Neural cell (in vitro differentiated cells): ENCODE measurements at regions not wholly inside any gene's neighbourhood (a gene's known extent, or its start where the extent isn't known, plus 50 kb on each side); places are given as distances from the start of the nearest gene placed in this dataset.

Experiments
- H2AFZ ChIP-seq: fragments of 200-600, 300-800 bp; sonication (generic), shearing (Covaris generic); 2 replicates; pipeline ENCODE4 v1.6.0; 2014; ENCODE audit warnings: low read depth, mild to moderate bottlenecking, antibody characterized with exemption, low read length, moderate library complexity
- H3F3A ChIP-seq: fragments of 200-600 bp; shearing (Covaris generic); 2 replicates; pipeline ENCODE4 v1.6.1; 2016; ENCODE audit warnings: mild to moderate bottlenecking, moderate library complexity, mixed read lengths, antibody characterized with exemption, low read length; ENCODE audit not compliant: insufficient read depth, poor library complexity, severe bottlenecking
- H3K27ac ChIP-seq: fragments of 200-600, 300-800 bp; sonication (generic), shearing (Covaris generic); 2 replicates; pipeline ENCODE4 v1.5.1; 2014; ENCODE audit warnings: mild to moderate bottlenecking, low read length, moderate library complexity
- H3K27me3 ChIP-seq: fragments of 300-800, 200-600 bp; sonication (generic), shearing (Covaris generic); 2 replicates; pipeline ENCODE4 v1.6.0; 2014; ENCODE audit warnings: mild to moderate bottlenecking, low read depth, low read length, moderate library complexity; ENCODE audit not compliant: insufficient read depth
- H3K36me3 ChIP-seq: fragments of 300-800, 200-600 bp; sonication (generic), shearing (Covaris generic); 2 replicates; pipeline ENCODE4 v1.5.1; 2014; ENCODE audit warnings: mild to moderate bottlenecking, antibody characterized with exemption, low read length, moderate library complexity; ENCODE audit not compliant: insufficient read depth
- H3K4me2 ChIP-seq: fragments of 300-800, 200-600 bp; sonication (generic), shearing (Covaris generic); 2 replicates; pipeline ENCODE4 v1.6.0; 2014; ENCODE audit warnings: mild to moderate bottlenecking, low read length
- H3K4me3 ChIP-seq: fragments of 300-800, 200-600 bp; sonication (generic), shearing (Covaris generic); 2 replicates; pipeline ENCODE4 v1.5.1; 2014; ENCODE audit warnings: mild to moderate bottlenecking, low read length, moderate library complexity
- H3K79me2 ChIP-seq: fragments of 200-600 bp; shearing (Covaris generic); replicated peaks from 2 replicates; pipeline ENCODE4 v1.6.0; 2014; ENCODE audit warnings: mild to moderate bottlenecking, low read length, moderate library complexity; ENCODE audit not compliant: insufficient read depth
- H3K9ac ChIP-seq: fragments of 300-800, 200-600 bp; sonication (generic), shearing (Covaris generic); 2 replicates; pipeline ENCODE4 v1.6.1; 2016; ENCODE audit warnings: mild to moderate bottlenecking, low read length, mixed read lengths
- H3K9me2 ChIP-seq: fragments of 200-600 bp; shearing (Covaris generic); 2 replicates; pipeline ENCODE4 v1.6.1; 2016; ENCODE audit warnings: mild to moderate bottlenecking, low read length, mixed read lengths; ENCODE audit not compliant: insufficient read depth
- H3K9me3 ChIP-seq: fragments of 200-600, 300-800 bp; sonication (generic), shearing (Covaris generic); 2 replicates; pipeline ENCODE4 v1.6.1; 2016; ENCODE audit warnings: mild to moderate bottlenecking, mixed run types, low read length, moderate library complexity, mixed read lengths
- H4K20me1 ChIP-seq: fragments of 200-600 bp; shearing (Covaris generic); 2 replicates; pipeline ENCODE4 v1.6.1; 2016; ENCODE audit warnings: mild to moderate bottlenecking, mixed run types; ENCODE audit not compliant: insufficient read depth
- CTCF ChIP-seq: fragments of 450-650 bp; IDR thresholded peaks from 2 replicates; pipeline ENCODE4 v1.5.1; 2014; ENCODE audit warnings: antibody characterized with exemption, mild to moderate bottlenecking, moderate library complexity; ENCODE audit not compliant: poor library complexity, severe bottlenecking
- EP300 ChIP-seq: fragments of 450-650 bp; conservative IDR thresholded peaks from 2 replicates; pipeline ENCODE4 v1.6.1; 2014; ENCODE audit warnings: antibody characterized with exemption, mild to moderate bottlenecking, moderate library complexity; ENCODE audit not compliant: poor library complexity, severe bottlenecking
- EZH2 ChIP-seq: fragments of 200-600, 300-800 bp; shearing (Covaris generic), sonication (generic); IDR thresholded peaks from 2 replicates; pipeline ENCODE4 v1.6.1; 2014; ENCODE audit warnings: antibody characterized with exemption, low read length, borderline replicate concordance, mild to moderate bottlenecking; ENCODE audit not compliant: insufficient read depth, poor library complexity, severe bottlenecking
- MXI1 ChIP-seq: fragments of 450-650 bp; conservative IDR thresholded peaks from 2 replicates; pipeline ENCODE4 v1.6.1; 2014; ENCODE audit warnings: antibody characterized with exemption, mild to moderate bottlenecking; ENCODE audit not compliant: poor library complexity, severe bottlenecking
- POLR2AphosphoS5 ChIP-seq: IDR thresholded peaks from 2 replicates; pipeline ENCODE4 v1.6.1; 2012
- RAD21 ChIP-seq: fragments of 450-650 bp; conservative IDR thresholded peaks from 2 replicates; pipeline ENCODE4 v1.6.1; 2014; ENCODE audit warnings: antibody characterized with exemption, mild to moderate bottlenecking, moderate library complexity
- REST ChIP-seq: IDR thresholded peaks from 2 replicates; pipeline ENCODE4 v1.6.1; 2012; ENCODE audit warnings: borderline replicate concordance
- SMC3 ChIP-seq: fragments of 450-650 bp; conservative IDR thresholded peaks from 2 replicates; pipeline ENCODE4 v1.6.1; 2014; ENCODE audit warnings: antibody characterized with exemption, mild to moderate bottlenecking, moderate library complexity; ENCODE audit not compliant: poor library complexity
- TAF1 ChIP-seq: IDR thresholded peaks from 2 replicates; pipeline ENCODE4 v1.6.1; 2012; ENCODE audit warnings: low read depth

GRCh38 chr10:65294329-65294728 is 1631.5 kb upstream of the LRRTM3 start:
- Histone ChIP-seq H3K27ac (no peak overlapping the region), H3K4me2 (no peak overlapping the region), H3K9ac (no peak overlapping the region), H3F3A (no peaks in the 10 kb centered on the region), H3K27me3 (no peaks in the 10 kb centered on the region), H4K20me1 (no peaks in the 10 kb centered on the region), H3K36me3 (no peaks in the 10 kb centered on the region), H2AFZ (no peak overlapping the region), H3K4me3 (no peak overlapping the region), H3K9me3 (no peaks in the 10 kb centered on the region), H3K9me2 (no peaks in the 10 kb centered on the region), H3K79me2 (no peaks in the 10 kb centered on the region)
- TF ChIP-seq RAD21 (no peak), POLR2AphosphoS5 (no peak), EZH2 (no peak), EP300 (no peak), CTCF (no peak), MXI1 (no peak), REST (no peak), TAF1 (no peak), SMC3 (no peak)

- Histone ChIP-seq H3K4me2 (no peak overlapping the region), H3K79me2 (no peaks in the 10 kb centered on the region), H3K9me2 (no peaks in the 10 kb centered on the region), H3K9ac (no peak overlapping the region), H3K27me3 (no peaks in the 10 kb centered on the region), H3F3A (no peaks in the 10 kb centered on the region), H3K9me3 (no peaks in the 10 kb centered on the region), H2AFZ (no peak overlapping the region), H3K4me3 (no peak overlapping the region), H3K36me3 (no peaks in the 10 kb centered on the region), H3K27ac (no peak overlapping the region), H4K20me1 (no peaks in the 10 kb centered on the region)
- TF ChIP-seq POLR2AphosphoS5 = no peak
- no peak for TF ChIP-seq REST
- TF ChIP-seq CTCF = no peak
- no peak for TF ChIP-seq EP300
- no peak for TF ChIP-seq MXI1
- no peak for TF ChIP-seq EZH2
- no peak for TF ChIP-seq TAF1
- no peak for TF ChIP-seq RAD21
Observed at GRCh38 chr10:65301181-65301580, 1624.7 kb upstream of the LRRTM3 start.
